GM23338 (cell line): ENCODE measurements at regions not wholly inside any gene's neighbourhood (a gene's known extent, or its start where the extent isn't known, plus 50 kb on each side); places are given as distances from the start of the nearest gene placed in this dataset.

Experiments used
- CREB1 ChIP-seq: fragments of 250-450 bp; sonication (Bioruptor Pico); IDR thresholded peaks from 2 replicates; pipeline ENCODE4 v1.5.0; 2020; ENCODE audit warnings: low read depth, mild to moderate bottlenecking, moderate library complexity
- EZH2 ChIP-seq: fragments of 200-600 bp; sonication (generic); IDR thresholded peaks from one replicate; pipeline ENCODE4 v1.8.0; 2017; ENCODE audit warnings: antibody characterized with exemption, mild to moderate bottlenecking, low read depth; ENCODE audit not compliant: unreplicated experiment
- TF ChIP-seq, protein P1 (sequence below), 2 experiments: fragments of 200-600 bp in 1 of 2; sonication (generic) in 1 of 2; conservative IDR thresholded peaks; 2 replicates each; pipeline versions ENCODE4 v1.5.1 to v1.6.1; 2016 to 2017; ENCODE audit warnings: antibody characterized with exemption in 2 of 2, low read depth in 2 of 2, mild to moderate bottlenecking in 2 of 2, moderate library complexity in 1 of 2
- TF ChIP-seq, protein P2 (sequence below): IDR thresholded peaks from one replicate; pipeline ENCODE4 v1.6.1; 2018; ENCODE audit warnings: antibody characterized with exemption; ENCODE audit not compliant: unreplicated experiment

DNA sequence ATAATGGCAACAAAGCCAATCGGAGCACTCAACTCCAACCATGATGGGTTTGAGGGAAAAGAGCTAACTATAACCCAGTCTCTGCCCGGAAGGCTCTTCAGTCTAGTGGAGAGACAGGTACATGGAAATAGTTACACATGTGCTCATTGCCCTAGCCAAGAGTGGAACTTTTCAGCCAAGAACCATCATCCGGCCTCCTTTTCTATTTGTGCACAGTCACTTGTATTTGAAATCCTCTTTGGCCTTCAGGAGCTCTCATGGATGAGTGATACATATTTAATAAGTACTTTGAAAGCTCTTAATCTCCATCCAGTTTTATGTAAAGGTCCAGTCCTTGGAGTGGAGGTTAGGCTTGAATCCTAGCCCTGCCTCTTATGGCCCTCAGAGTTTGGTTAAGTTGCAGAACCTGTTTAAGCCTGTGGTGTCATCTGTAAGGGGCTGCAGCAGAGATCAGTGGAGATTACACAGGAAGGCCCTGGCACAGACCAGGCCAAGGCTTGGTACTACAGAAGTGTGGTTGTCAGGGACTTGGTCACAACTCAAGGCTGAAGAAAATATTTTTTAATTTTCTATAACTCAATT is 72.3 kb upstream of the SMLR1 start:
- TF ChIP-seq, protein P1, sequence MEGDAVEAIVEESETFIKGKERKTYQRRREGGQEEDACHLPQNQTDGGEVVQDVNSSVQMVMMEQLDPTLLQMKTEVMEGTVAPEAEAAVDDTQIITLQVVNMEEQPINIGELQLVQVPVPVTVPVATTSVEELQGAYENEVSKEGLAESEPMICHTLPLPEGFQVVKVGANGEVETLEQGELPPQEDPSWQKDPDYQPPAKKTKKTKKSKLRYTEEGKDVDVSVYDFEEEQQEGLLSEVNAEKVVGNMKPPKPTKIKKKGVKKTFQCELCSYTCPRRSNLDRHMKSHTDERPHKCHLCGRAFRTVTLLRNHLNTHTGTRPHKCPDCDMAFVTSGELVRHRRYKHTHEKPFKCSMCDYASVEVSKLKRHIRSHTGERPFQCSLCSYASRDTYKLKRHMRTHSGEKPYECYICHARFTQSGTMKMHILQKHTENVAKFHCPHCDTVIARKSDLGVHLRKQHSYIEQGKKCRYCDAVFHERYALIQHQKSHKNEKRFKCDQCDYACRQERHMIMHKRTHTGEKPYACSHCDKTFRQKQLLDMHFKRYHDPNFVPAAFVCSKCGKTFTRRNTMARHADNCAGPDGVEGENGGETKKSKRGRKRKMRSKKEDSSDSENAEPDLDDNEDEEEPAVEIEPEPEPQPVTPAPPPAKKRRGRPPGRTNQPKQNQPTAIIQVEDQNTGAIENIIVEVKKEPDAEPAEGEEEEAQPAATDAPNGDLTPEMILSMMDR (conservative IDR thresholded peaks at IDR 0.05; ENCODE audit: low read depth in 2 of 2), result no peak
- TF ChIP-seq CREB1 (CRISPR knock-in tag), result no peak
- no peak for TF ChIP-seq EZH2
- TF ChIP-seq, protein P2, sequence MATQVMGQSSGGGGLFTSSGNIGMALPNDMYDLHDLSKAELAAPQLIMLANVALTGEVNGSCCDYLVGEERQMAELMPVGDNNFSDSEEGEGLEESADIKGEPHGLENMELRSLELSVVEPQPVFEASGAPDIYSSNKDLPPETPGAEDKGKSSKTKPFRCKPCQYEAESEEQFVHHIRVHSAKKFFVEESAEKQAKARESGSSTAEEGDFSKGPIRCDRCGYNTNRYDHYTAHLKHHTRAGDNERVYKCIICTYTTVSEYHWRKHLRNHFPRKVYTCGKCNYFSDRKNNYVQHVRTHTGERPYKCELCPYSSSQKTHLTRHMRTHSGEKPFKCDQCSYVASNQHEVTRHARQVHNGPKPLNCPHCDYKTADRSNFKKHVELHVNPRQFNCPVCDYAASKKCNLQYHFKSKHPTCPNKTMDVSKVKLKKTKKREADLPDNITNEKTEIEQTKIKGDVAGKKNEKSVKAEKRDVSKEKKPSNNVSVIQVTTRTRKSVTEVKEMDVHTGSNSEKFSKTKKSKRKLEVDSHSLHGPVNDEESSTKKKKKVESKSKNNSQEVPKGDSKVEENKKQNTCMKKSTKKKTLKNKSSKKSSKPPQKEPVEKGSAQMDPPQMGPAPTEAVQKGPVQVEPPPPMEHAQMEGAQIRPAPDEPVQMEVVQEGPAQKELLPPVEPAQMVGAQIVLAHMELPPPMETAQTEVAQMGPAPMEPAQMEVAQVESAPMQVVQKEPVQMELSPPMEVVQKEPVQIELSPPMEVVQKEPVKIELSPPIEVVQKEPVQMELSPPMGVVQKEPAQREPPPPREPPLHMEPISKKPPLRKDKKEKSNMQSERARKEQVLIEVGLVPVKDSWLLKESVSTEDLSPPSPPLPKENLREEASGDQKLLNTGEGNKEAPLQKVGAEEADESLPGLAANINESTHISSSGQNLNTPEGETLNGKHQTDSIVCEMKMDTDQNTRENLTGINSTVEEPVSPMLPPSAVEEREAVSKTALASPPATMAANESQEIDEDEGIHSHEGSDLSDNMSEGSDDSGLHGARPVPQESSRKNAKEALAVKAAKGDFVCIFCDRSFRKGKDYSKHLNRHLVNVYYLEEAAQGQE, result no peak
